Activated CD4-positive, alpha-beta memory T cell treated with anti-CD3 and anti-CD28 coated beads for 36 hours (primary cell): ENCODE measurements at regions not wholly inside any gene's neighbourhood (a gene's known extent, or its start where the extent isn't known, plus 50 kb on each side); places are given as distances from the start of the nearest gene placed in this dataset.

ENCODE experiments used
- CTCF ChIA-PET: fragments of 350-600 bp; sonication (Branson Sonifier 250); formaldehyde crosslinking; loops from one replicate; lab custom pipeline; 2021; ENCODE audit warnings: antibody characterized with exemption, inconsistent platforms; lab: Charles Lee
- POLR2A ChIA-PET: fragments of 350-600 bp; sonication (Branson Sonifier 250); formaldehyde crosslinking; loops from one replicate; lab custom pipeline; 2021; ENCODE audit warnings: antibody characterized with exemption; lab: Charles Lee
- DNase-seq: peaks from one replicate; pipeline ENCODE4 v3.0.0-alpha.2; 2020
- H3K27ac Mint-ChIP-seq: one replicate; pipeline ENCODE4 v1.8.0; 2021; ENCODE audit warnings: mixed read lengths
- H3K27me3 Mint-ChIP-seq: one replicate; pipeline ENCODE4 v1.8.0; 2021; ENCODE audit warnings: mixed read lengths
- H3K36me3 Mint-ChIP-seq: one replicate; pipeline ENCODE4 v1.8.0; 2021; ENCODE audit warnings: mixed read lengths
- H3K4me1 Mint-ChIP-seq: one replicate; pipeline ENCODE4 v1.8.0; 2021; ENCODE audit warnings: low read depth, mixed read lengths
- H3K4me3 Mint-ChIP-seq: one replicate; pipeline ENCODE4 v1.8.0; 2021; ENCODE audit warnings: mild to moderate bottlenecking, mixed read lengths
- H3K9me3 Mint-ChIP-seq: one replicate; pipeline ENCODE4 v1.8.0; 2021; ENCODE audit warnings: mixed read lengths
- intact Hi-C: fragments of 100-400 bp; cut with micrococcal nuclease; formaldehyde crosslinking; loops from one replicate; pipeline ENCODE4 v1.15.1; 2023

DNA sequence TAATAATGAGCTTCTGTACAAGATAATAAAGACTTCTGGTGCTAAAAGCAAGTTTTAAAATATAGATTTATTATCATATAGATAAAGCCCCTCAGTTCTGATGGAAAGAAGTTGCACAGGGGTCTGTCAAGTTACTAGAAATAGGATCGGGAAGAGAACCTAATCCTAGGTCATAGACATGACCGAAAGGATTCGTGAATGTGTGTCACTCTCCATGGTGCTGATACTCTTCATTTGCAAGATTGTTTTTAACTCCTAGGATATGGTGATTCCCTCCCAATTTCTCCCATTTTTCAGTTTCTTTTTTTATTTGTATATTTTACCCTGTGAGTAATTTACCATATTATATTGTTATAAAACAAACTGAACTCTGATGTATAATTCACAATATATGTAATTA lies 58.9 kb upstream of the CTNNA2 start:
- Mint-ChIP-seq H3K27me3 (no peaks in the 10 kb centered on the region), H3K9me3 (peaks cover 12% of the 10 kb centered on the region), H3K27ac (no peak overlapping the region), H3K4me1 (no peaks in the 10 kb centered on the region), H3K4me3 (no peak overlapping the region), H3K36me3 (no peaks in the 10 kb centered on the region)
- ChIA-PET POLR2A (no interaction called here), CTCF (no interaction called here)
- no peak for DNase-seq
- intact Hi-C loops = no loop called here

DNA sequence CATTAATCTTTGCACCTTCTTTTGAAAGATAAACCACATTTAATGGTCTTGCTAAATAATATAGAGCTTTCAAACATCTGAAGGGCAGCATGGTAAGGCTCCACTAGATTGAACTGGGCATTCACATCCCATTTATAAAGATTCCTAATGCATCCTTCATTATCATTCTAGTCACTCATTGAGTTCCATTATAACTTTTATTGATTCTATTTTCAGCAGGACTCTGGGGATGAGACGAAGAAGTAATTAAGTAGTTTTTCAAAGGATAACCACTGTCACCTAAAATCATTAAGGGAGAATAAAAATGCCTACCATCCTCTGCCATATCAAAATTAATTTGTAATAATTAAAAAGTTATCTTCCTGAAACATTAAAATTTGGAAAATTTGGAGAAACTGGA lies 60.2 kb upstream of the CTNNA2 start:
- Mint-ChIP-seq H3K27me3 (no peaks in the 10 kb centered on the region), H3K9me3 (peaks cover 16% of the 10 kb centered on the region), H3K27ac (no peak overlapping the region), H3K4me1 (no peaks in the 10 kb centered on the region), H3K36me3 (no peaks in the 10 kb centered on the region), H3K4me3 (no peak overlapping the region)
- DNase-seq = no peak
- ChIA-PET CTCF (no interaction called here), POLR2A (no interaction called here)
- intact Hi-C loops = no loop called here

DNA sequence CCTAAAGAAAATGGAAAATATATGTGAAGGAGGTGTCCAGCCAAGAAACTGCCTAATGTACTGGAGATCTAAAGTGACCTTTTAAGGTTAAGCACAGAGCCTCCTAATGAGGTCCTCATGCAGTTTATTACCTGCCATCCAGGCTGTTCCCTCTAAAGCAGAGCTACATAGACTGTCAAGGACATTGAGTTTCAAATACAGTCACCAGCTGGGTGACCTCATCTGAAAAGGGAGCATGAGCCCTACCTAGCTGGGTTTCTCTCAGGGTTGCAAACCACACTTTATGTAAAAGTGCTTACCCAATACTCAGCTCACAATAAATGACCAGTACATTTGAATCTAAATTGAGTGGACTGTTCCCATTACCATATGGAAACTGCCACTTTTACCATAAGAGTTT lies 65.4 kb upstream of the CTNNA2 start:
- Mint-ChIP-seq H3K9me3 (peaks cover 17% of the 10 kb centered on the region), H3K27ac (no peak overlapping the region), H3K36me3 (no peaks in the 10 kb centered on the region), H3K27me3 (no peaks in the 10 kb centered on the region), H3K4me3 (no peak overlapping the region), H3K4me1 (no peaks in the 10 kb centered on the region)
- ChIA-PET POLR2A (no interaction called here), CTCF (no interaction called here)
- intact Hi-C loops = no loop called here
- no peak for DNase-seq

DNA sequence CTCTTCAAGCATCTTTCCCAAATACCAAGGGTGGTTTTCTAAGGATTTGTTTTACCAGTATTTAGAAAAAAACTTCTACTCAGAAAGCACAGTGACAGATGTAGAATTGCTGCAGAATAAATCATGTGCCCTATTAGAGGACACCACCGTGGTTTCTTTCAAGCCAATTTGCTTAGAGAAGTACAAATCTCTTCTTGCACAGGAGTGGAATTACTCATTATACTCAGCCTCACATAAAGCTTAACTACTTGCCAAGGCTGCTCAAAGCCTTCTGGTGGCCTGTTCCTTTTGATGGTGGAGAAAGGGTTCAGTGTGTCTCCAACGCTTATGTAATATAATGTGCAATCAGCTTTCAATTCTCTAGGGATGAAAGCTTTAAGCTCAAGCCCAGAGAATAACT lies 66.5 kb upstream of the CTNNA2 start:
- no peaks in the 10 kb centered on the region for H3K4me1 Mint-ChIP-seq
- DNase-seq = no peak
- H3K4me3 Mint-ChIP-seq = no peak overlapping the region
- ChIA-PET CTCF (no interaction called here), POLR2A (no interaction called here)
- intact Hi-C loops = no loop called here
- peaks cover 15% of the 10 kb centered on the region for H3K9me3 Mint-ChIP-seq
- no peaks in the 10 kb centered on the region for H3K36me3 Mint-ChIP-seq
- H3K27me3 Mint-ChIP-seq = no peaks in the 10 kb centered on the region
- no peak overlapping the region for H3K27ac Mint-ChIP-seq

DNA sequence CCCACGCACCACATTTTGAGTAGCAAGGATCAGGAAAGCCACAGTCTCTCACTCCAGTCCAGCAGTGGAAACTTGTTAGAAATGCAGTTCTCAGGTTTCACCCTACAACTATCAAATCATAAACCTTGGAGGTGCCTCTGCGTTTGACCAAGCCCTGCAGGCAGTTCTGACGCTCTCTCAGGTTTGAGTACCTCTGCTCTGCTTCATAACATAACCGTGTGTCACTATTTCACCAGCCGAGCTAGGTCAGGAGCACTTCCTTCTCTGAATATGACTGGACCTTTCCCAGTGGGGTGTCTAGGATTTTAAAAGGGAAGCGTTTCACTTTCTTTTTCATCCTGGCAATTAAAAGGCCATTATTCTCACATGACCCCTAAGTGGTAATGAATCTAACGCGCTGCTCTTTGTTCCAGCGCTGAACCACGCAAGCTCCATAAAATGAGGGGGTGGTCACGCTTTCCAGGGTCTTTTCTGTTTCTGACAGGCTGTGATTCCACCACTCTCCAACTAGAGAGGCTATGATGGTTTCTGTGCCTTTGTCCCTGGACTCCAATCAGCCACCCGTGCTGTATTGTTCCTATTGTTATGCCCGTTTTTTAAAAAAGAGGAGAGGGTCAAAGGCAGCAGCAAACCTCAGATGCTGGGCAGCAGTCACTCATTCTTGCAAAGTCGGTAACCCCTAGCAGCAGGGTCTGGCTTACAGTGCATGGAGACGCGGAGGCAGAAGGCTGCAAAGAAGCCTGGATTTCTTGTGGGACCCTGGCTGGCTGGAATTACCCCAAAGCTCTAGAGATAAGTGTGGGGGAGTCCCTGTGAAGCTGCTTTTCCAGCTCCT lies 75.2 kb upstream of the CTNNA2 start:
- ChIA-PET CTCF (no interaction called here), POLR2A (no interaction called here)

DNA sequence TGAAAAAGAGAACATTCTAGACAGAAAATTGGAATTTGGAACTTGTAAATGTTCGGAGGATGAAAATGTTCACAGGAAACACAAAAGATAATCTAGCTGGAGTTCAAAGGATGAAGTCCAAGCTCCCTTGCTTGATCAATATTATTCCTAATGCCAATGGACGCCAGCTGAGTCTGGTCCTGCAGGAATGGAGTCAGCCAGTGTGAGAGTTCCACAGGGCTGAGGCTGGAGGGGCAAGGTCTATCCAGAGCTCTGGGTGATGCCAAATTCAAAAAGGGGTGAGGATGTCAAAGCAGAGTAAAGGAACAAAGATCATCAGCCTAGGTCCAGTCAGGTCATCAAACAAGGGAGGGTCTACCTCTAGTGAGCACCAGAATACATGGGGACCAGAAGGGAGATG lies 78.5 kb upstream of the CTNNA2 start:
- Mint-ChIP-seq H3K27me3 (no peaks in the 10 kb centered on the region), H3K4me1 (no peaks in the 10 kb centered on the region), H3K36me3 (no peaks in the 10 kb centered on the region), H3K4me3 (no peak overlapping the region), H3K27ac (no peak overlapping the region), H3K9me3 (peaks cover 2% of the 10 kb centered on the region)
- ChIA-PET CTCF (no interaction called here), POLR2A (no interaction called here)
- DNase-seq = no peak
- intact Hi-C loops = no loop called here

More for the DNA sequence above, 75.2 kb upstream of the CTNNA2 start:
- no peak for DNase-seq
- no peak overlapping the region for H3K4me3 Mint-ChIP-seq
- no peak overlapping the region for H3K27ac Mint-ChIP-seq
- no peaks in the 10 kb centered on the region for H3K4me1 Mint-ChIP-seq
- peaks cover 5% of the 10 kb centered on the region for H3K9me3 Mint-ChIP-seq
- no peaks in the 10 kb centered on the region for H3K36me3 Mint-ChIP-seq
- no peaks in the 10 kb centered on the region for H3K27me3 Mint-ChIP-seq
- intact Hi-C loops = no loop called here

DNA sequence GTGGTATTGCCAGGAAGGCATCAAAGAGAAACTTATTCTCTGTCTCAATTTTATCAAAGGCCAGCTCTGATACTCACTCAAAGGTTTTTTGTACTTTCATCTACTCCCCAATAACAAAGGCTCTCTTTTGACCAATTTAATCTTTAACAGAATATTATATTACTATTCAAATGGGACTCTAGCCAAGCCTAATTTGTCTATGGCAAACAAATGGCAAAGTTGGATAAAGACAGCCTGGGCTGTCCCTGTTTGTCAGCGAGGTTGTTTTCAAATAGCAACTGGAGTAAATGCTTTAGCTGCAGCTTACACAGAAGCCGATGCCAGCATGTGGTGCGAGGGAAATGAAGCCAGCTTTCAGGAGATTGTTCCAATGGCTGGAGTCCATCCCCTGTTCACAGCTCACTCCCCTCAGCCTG lies 80.1 kb upstream of the CTNNA2 start:
- intact Hi-C loops = no loop called here
- H3K27me3 Mint-ChIP-seq = no peaks in the 10 kb centered on the region
- DNase-seq = no peak
- H3K27ac Mint-ChIP-seq = no peak overlapping the region
- H3K9me3 Mint-ChIP-seq = peaks cover 6% of the 10 kb centered on the region
- H3K4me3 Mint-ChIP-seq = no peak overlapping the region
- no peaks in the 10 kb centered on the region for H3K36me3 Mint-ChIP-seq
- ChIA-PET POLR2A (no interaction called here), CTCF (no interaction called here)
- no peaks in the 10 kb centered on the region for H3K4me1 Mint-ChIP-seq

DNA sequence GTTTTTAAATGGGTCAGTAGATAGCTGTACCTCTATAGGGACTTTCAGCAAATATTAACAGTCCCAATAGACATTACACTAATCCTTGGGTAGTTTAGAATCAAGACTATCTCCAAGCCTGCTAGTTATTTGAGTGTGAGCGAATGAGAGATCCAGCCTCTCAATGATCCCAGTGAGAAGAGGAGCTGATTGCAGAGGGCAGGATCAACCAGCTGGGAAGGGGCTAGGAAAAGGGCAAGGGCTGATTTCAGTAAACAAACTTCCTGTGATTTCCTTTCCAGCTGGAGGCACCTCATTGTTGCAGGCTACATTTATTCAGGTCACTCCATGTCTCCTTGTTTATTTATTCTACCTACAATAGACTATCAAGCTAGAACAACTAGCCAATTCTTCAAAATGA lies 84.1 kb upstream of the CTNNA2 start:
- CTCF ChIA-PET = no interaction called here
- Mint-ChIP-seq H3K4me1 (no peaks in the 10 kb centered on the region), H3K36me3 (no peaks in the 10 kb centered on the region), H3K27ac (no peak overlapping the region), H3K9me3 (peaks cover 5% of the 10 kb centered on the region), H3K4me3 (no peak overlapping the region), H3K27me3 (no peaks in the 10 kb centered on the region)
- intact Hi-C loops = no loop called here
- DNase-seq = no peak
- POLR2A ChIA-PET = no interaction called here

DNA sequence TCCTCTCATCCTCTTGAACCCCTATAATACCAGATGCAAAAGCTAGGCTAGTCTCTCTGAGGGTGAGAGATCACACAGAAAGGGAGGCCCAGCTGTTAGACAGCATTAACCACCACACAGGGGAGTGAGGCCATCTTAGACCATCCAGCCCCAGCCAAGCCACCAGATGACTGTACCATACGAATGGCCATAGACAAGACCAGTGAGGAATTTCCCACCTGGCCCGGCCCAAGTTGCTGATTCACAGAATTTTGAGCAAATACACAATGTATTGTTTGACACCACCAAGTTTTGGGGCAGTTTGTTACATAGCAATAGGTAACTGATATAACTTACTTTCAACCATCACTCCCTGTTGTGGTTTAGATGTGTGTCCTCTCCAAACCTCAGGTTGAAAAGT lies 98.2 kb upstream of the CTNNA2 start:
- ChIA-PET CTCF (no interaction called here), POLR2A (no interaction called here)
- peaks cover 29% of the 10 kb centered on the region for H3K9me3 Mint-ChIP-seq
- H3K4me3 Mint-ChIP-seq = no peak overlapping the region
- intact Hi-C loops = no loop called here
- no peaks in the 10 kb centered on the region for H3K27me3 Mint-ChIP-seq
- H3K4me1 Mint-ChIP-seq = no peaks in the 10 kb centered on the region
- DNase-seq = no peak
- H3K36me3 Mint-ChIP-seq = no peaks in the 10 kb centered on the region
- no peak overlapping the region for H3K27ac Mint-ChIP-seq

DNA sequence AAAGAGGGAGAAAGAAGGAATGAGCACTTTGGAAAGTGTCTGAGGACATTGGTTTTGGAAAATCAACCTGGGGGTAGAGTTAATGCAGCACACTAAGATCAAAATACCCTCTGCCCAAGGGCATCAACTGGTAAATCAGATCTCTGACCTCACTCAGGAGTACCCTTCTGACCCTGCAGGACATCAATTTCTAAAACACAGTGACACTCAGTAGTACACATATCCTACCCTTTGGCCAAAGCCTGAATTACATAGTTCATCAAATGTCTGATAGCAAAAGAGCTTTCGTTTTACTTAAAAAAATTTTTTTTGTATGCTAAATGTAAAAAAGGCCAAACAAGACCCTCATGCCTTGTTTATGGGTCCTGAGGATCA lies 118.4 kb upstream of the CTNNA2 start:
- intact Hi-C loops = no loop called here
- Mint-ChIP-seq H3K27ac (no peak overlapping the region), H3K27me3 (no peaks in the 10 kb centered on the region), H3K4me1 (no peaks in the 10 kb centered on the region), H3K36me3 (no peaks in the 10 kb centered on the region), H3K9me3 (peaks cover 10% of the 10 kb centered on the region), H3K4me3 (no peak overlapping the region)
- ChIA-PET POLR2A (no interaction called here), CTCF (no interaction called here)
- DNase-seq = no peak

DNA sequence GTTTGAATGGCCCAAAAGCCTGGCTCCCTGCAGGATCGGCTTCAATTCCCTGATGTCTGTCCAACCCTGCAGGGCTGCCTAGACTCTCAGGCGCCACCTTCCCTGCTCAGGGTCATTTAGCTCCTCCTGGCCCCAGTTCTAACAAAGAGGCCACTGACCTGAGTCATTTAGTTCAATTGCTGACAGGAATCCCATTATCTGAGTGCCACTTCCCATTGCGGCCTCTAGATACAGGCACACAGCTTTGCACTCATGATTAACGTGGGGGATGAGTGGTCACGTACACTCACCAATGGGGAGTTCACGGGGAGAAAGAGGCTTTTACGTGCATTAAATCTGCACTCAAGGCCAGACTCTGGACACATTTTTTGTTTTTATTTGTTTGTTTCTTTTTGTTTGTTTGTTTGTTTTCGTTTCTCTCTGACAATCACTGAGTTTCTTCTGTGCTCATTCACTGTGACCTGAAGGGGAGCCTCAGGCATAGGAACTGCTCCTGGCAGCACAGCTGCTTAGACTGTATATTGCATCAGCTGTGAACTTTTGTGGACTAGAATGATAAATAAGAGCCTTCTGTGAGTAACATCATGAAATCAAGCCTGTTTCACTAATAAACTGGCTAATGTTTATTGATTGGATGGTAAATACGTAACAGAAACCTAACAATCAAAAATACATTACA lies 118.9 kb upstream of the CTNNA2 start:
- DNase-seq = no peak
- Mint-ChIP-seq H3K9me3 (peaks cover 11% of the 10 kb centered on the region), H3K36me3 (no peaks in the 10 kb centered on the region), H3K27ac (no peak overlapping the region), H3K4me3 (no peak overlapping the region), H3K4me1 (no peaks in the 10 kb centered on the region), H3K27me3 (no peaks in the 10 kb centered on the region)
- POLR2A ChIA-PET = no interaction called here
- intact Hi-C loops = no loop called here
- CTCF ChIA-PET = no interaction called here

DNA sequence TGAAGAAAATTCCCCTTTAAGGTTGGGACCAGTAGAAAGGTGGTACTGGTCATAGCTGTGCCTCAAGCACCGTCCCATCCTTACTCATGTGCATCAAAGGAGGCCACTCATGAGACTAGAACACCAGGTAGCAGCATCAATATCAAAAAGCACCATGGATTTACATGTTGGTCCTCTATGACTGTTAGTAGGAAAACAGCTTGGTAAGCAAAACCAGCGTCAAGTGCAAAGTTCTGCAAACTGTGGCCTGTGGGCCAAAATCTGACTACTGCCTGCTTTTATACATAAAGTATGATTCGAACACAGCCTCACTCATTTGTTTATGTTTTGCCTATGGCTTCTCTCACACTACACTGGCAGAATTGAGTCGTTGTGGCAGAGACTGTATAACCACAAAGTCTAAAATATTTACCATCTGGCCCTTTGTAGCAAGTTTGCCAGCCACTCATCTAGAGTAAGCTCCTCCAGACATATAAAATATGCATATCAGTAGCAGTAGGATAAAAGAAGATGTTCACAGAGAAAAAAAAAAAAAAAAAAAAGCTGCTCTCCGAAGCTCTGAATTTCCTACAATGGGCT lies 119.7 kb upstream of the CTNNA2 start:
- H3K9me3 Mint-ChIP-seq = peaks cover 11% of the 10 kb centered on the region
- H3K27ac Mint-ChIP-seq = no peak overlapping the region
- H3K27me3 Mint-ChIP-seq = no peaks in the 10 kb centered on the region
- H3K4me1 Mint-ChIP-seq = no peaks in the 10 kb centered on the region
- intact Hi-C loops = no loop called here
- no peak overlapping the region for H3K4me3 Mint-ChIP-seq
- POLR2A ChIA-PET = no interaction called here
- H3K36me3 Mint-ChIP-seq = no peaks in the 10 kb centered on the region
- CTCF ChIA-PET = no interaction called here
- no peak for DNase-seq

DNA sequence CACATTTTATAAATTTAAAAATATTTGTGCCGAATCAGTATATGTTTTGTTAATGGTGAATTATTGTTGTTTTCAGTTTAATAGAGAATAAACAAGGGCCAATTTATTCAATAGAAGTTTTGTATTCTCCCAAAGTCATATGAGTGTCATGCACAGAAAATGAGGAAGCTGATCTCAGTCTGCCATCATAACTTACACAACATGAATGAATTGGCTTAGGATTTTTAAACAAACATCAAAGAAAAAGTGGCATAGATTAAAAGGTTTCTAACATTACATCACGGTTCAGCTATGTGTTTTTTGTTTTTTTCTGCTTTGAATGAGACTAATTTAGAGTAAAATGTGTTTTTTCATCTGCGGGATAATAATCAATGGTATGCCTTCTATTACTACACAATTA lies 123.4 kb upstream of the CTNNA2 start:
- Mint-ChIP-seq H3K9me3 (peaks cover 18% of the 10 kb centered on the region), H3K4me1 (no peaks in the 10 kb centered on the region), H3K27me3 (no peaks in the 10 kb centered on the region), H3K36me3 (no peaks in the 10 kb centered on the region), H3K4me3 (no peak overlapping the region), H3K27ac (no peak overlapping the region)
- POLR2A ChIA-PET = no interaction called here
- CTCF ChIA-PET = no interaction called here
- DNase-seq = no peak
- intact Hi-C loops = no loop called here
